ENCODE measurements at regions not wholly inside any gene's neighbourhood (a gene's known extent, or its start where the extent isn't known, plus 50 kb on each side); places are given as distances from the start of the nearest gene placed in this dataset.

GRCh38 chr6:87982134-87982533 is 65.5 kb upstream of the SPACA1 start:
- H4K5ac ChIP-seq (ENCODE audit: insufficient read length, low read depth, low read length) = no peak overlapping the region
- no peak for TF ChIP-seq CTCF (conservative IDR thresholded peaks at IDR 0.05)
- H3K56ac ChIP-seq (ENCODE audit: insufficient read length, low read depth, low read length) = no peak overlapping the region
- H2BK120ac ChIP-seq (ENCODE audit: low read depth, low read length, poor library complexity, severe bottlenecking) = no peak overlapping the region
- no peak overlapping the region for H3K4ac ChIP-seq (ENCODE audit: low read depth, low read length)
- H3K9me3 ChIP-seq (ENCODE audit: control insufficient read depth, low read depth, low read length) = no peaks in the 10 kb centered on the region
- no peak overlapping the region for H4K8ac ChIP-seq (replicated peaks; ENCODE audit: insufficient read length, low read depth, low read length)
- Mint-ChIP-seq H3K9me3 (no peaks in the 10 kb centered on the region; a peak in 1 of 5 replicates), H3K36me3 (ENCODE audit: insufficient read depth in 1 of 3, low read depth in 3 of 3) (no peaks in the 10 kb centered on the region), H3K4me1 (no peaks in the 10 kb centered on the region; a peak in 1 of 4 replicates), H3K27me3 (ENCODE audit: low read depth) (no peaks in the 10 kb centered on the region), H3K27ac (no peak overlapping the region), H3K4me3 (no peak overlapping the region)
- H3K79me1 ChIP-seq (ENCODE audit: insufficient read depth, low read depth, low read length, poor library complexity, severe bottlenecking) = no peaks in the 10 kb centered on the region
- no peak overlapping the region for H3K18ac ChIP-seq (ENCODE audit: insufficient read length, low read depth, low read length)
- DNase-seq = no peak
- H3K9ac ChIP-seq (ENCODE audit: extremely low read depth, insufficient read length, low read length) = no peak overlapping the region
- H2BK12ac ChIP-seq (ENCODE audit: insufficient read length, low read depth, low read length) = no peak overlapping the region
- no peaks in the 10 kb centered on the region for H4K20me1 ChIP-seq (ENCODE audit: control insufficient read depth, insufficient read depth, insufficient read length)
- H3T11ph ChIP-seq (ENCODE audit: low read length) = no peak overlapping the region
- no peaks in the 10 kb centered on the region for H3K4me1 ChIP-seq (ENCODE audit: insufficient read depth, low read length)
- no peaks in the 10 kb centered on the region for H3K23me2 ChIP-seq (ENCODE audit: insufficient read length, low read depth, low read length, poor library complexity, severe bottlenecking)
- no peak overlapping the region for H3K27ac ChIP-seq (ENCODE audit: insufficient read length, low read depth, low read length)
- no peak overlapping the region for H3K23ac ChIP-seq (ENCODE audit: insufficient read length, low read depth, low read length)
- no peak overlapping the region for H3K14ac ChIP-seq (ENCODE audit: insufficient read depth, low read length)
- H3K79me2 ChIP-seq (ENCODE audit: insufficient read depth, low read length) = no peaks in the 10 kb centered on the region
- no peaks in the 10 kb centered on the region for H3K27me3 ChIP-seq (ENCODE audit: insufficient read depth, low read length)
- no peak overlapping the region for H4K91ac ChIP-seq (ENCODE audit: insufficient read length, low read depth, low read length)
- H2BK15ac ChIP-seq (ENCODE audit: low read depth, low read length) = no peak overlapping the region
- no peak overlapping the region for H2BK5ac ChIP-seq (ENCODE audit: insufficient read length, low read length)
- H2AFZ ChIP-seq (ENCODE audit: low read length) = no peak overlapping the region
- no peak overlapping the region for H2BK20ac ChIP-seq (ENCODE audit: low read depth, low read length, poor library complexity, severe bottlenecking)
- no peak overlapping the region for H3K4me2 ChIP-seq (ENCODE audit: insufficient read depth, insufficient read length, low read length)
- H2AK5ac ChIP-seq (ENCODE audit: insufficient read length, low read length) = no peak overlapping the region
